ENCODE measurements at regions not wholly inside any gene's neighbourhood (a gene's known extent, or its start where the extent isn't known, plus 50 kb on each side); places are given as distances from the start of the nearest gene placed in this dataset.

- Histone ChIP-seq H3K4me1 (ENCODE audit: control insufficient read depth, insufficient read depth, low read length) (no peaks in the 10 kb centered on the region), H3K27ac (ENCODE audit: low read length) (no peak overlapping the region), H3K4me3 (ENCODE audit: low read length) (no peak overlapping the region), H3K36me3 (ENCODE audit: control insufficient read depth, insufficient read depth, low read length) (no peaks in the 10 kb centered on the region), H3K27me3 (ENCODE audit: control insufficient read depth, insufficient read depth, low read length) (no peaks in the 10 kb centered on the region), H3K9me3 (ENCODE audit: control insufficient read depth, insufficient read depth, low read length) (no peaks in the 10 kb centered on the region; the same call in 1 of the 2 replicates)
- no peak for DNase-seq (ENCODE audit: low read depth, low spot score)
- no CpG with 5 or more reads among the region's 4 CpGs for WGBS (ENCODE audit: insufficient coverage, insufficient read length)
These were observed 294.2 kb downstream of the DYSF start for GRCh38 chr2:71747559-71747958.

- H3K4me1 ChIP-seq (ENCODE audit: control insufficient read depth, insufficient read depth, low read length) = no peaks in the 10 kb centered on the region
These were observed 293.7 kb downstream of the DYSF start for GRCh38 chr2:71746946-71747501.

GRCh38 chr2:71744781-71745180 is 291.4 kb downstream of the DYSF start:
- DNase-seq (ENCODE audit: low read depth, low spot score) = no peak
- Histone ChIP-seq H3K9me3 (ENCODE audit: control insufficient read depth, insufficient read depth, low read length) (no peaks in the 10 kb centered on the region; the same call in 1 of the 2 replicates), H3K27me3 (ENCODE audit: control insufficient read depth, insufficient read depth, low read length) (no peaks in the 10 kb centered on the region), H3K27ac (ENCODE audit: low read length) (no peak overlapping the region), H3K4me1 (ENCODE audit: control insufficient read depth, insufficient read depth, low read length) (no peaks in the 10 kb centered on the region), H3K4me3 (ENCODE audit: low read length) (no peak overlapping the region), H3K36me3 (ENCODE audit: control insufficient read depth, insufficient read depth, low read length) (no peaks in the 10 kb centered on the region)
- no CpG with 5 or more reads among the region's 6 CpGs for whole genome bisulfite sequencing (ENCODE audit: insufficient coverage, insufficient read length)

More at GRCh38 chr2:71746946-71747501, 293.7 kb downstream of the DYSF start:
- H3K36me3 ChIP-seq (ENCODE audit: control insufficient read depth, insufficient read depth, low read length) = no peaks in the 10 kb centered on the region
- WGBS (ENCODE audit: insufficient coverage, insufficient read length) = no CpG with 5 or more reads among the region's 13 CpGs
- H3K27ac ChIP-seq (ENCODE audit: low read length) = no peak overlapping the region
- H3K4me3 ChIP-seq (ENCODE audit: low read length) = no peak overlapping the region
- H3K27me3 ChIP-seq (ENCODE audit: control insufficient read depth, insufficient read depth, low read length) = no peaks in the 10 kb centered on the region
- no peaks in the 10 kb centered on the region; the same call in 1 of the 2 replicates for H3K9me3 ChIP-seq (ENCODE audit: control insufficient read depth, insufficient read depth, low read length)
- no peak for DNase-seq (ENCODE audit: low read depth, low spot score)

GRCh38 chr2:71743995-71744675 is 290.8 kb downstream of the DYSF start:
- no peaks in the 10 kb centered on the region for H3K36me3 ChIP-seq (ENCODE audit: control insufficient read depth, insufficient read depth, low read length)
- no peaks in the 10 kb centered on the region for H3K9me3 ChIP-seq (ENCODE audit: control insufficient read depth, insufficient read depth, low read length)
- no peak overlapping the region for H3K4me3 ChIP-seq (ENCODE audit: low read length)
- no peaks in the 10 kb centered on the region for H3K4me1 ChIP-seq (ENCODE audit: control insufficient read depth, insufficient read depth, low read length)
- H3K27ac ChIP-seq (ENCODE audit: low read length) = no peak overlapping the region
- no peaks in the 10 kb centered on the region for H3K27me3 ChIP-seq (ENCODE audit: control insufficient read depth, insufficient read depth, low read length)
- DNase-seq (ENCODE audit: low read depth, low spot score) = no peak
- WGBS (ENCODE audit: insufficient coverage, insufficient read length) = no CpG with 5 or more reads among the region's 6 CpGs

GRCh38 chr2:71742953-71743601 is 289.7 kb downstream of the DYSF start:
- no peak overlapping the region for H3K4me3 ChIP-seq (ENCODE audit: low read length)
- no peaks in the 10 kb centered on the region for H3K9me3 ChIP-seq (ENCODE audit: control insufficient read depth, insufficient read depth, low read length)
- H3K27me3 ChIP-seq (ENCODE audit: control insufficient read depth, insufficient read depth, low read length) = no peaks in the 10 kb centered on the region
- DNase-seq (ENCODE audit: low read depth, low spot score) = no peak
- no peaks in the 10 kb centered on the region for H3K36me3 ChIP-seq (ENCODE audit: control insufficient read depth, insufficient read depth, low read length)
- H3K27ac ChIP-seq (ENCODE audit: low read length) = no peak overlapping the region
- WGBS (ENCODE audit: insufficient coverage, insufficient read length) = no CpG with 5 or more reads among the region's 16 CpGs
- H3K4me1 ChIP-seq (ENCODE audit: control insufficient read depth, insufficient read depth, low read length) = no peaks in the 10 kb centered on the region

GRCh38 chr2:71736986-71737385 is 283.6 kb downstream of the DYSF start:
- no peak overlapping the region for H3K27ac ChIP-seq (ENCODE audit: low read length)
- H3K4me1 ChIP-seq (ENCODE audit: control insufficient read depth, insufficient read depth, low read length) = no peaks in the 10 kb centered on the region
- no peak overlapping the region for H3K4me3 ChIP-seq (ENCODE audit: low read length)
- H3K27me3 ChIP-seq (ENCODE audit: control insufficient read depth, insufficient read depth, low read length) = no peaks in the 10 kb centered on the region
- no peaks in the 10 kb centered on the region for H3K9me3 ChIP-seq (ENCODE audit: control insufficient read depth, insufficient read depth, low read length)
- H3K36me3 ChIP-seq (ENCODE audit: control insufficient read depth, insufficient read depth, low read length) = no peaks in the 10 kb centered on the region
- no peak for DNase-seq (ENCODE audit: low read depth, low spot score)
- WGBS (ENCODE audit: insufficient coverage, insufficient read length) = no CpG with 5 or more reads among the region's 4 CpGs

GRCh38 chr2:71736091-71736861 is 282.9 kb downstream of the DYSF start:
- Histone ChIP-seq H3K9me3 (ENCODE audit: control insufficient read depth, insufficient read depth, low read length) (no peaks in the 10 kb centered on the region), H3K27me3 (ENCODE audit: control insufficient read depth, insufficient read depth, low read length) (no peaks in the 10 kb centered on the region), H3K4me3 (ENCODE audit: low read length) (no peak overlapping the region), H3K36me3 (ENCODE audit: control insufficient read depth, insufficient read depth, low read length) (no peaks in the 10 kb centered on the region), H3K27ac (ENCODE audit: low read length) (no peak overlapping the region), H3K4me1 (ENCODE audit: control insufficient read depth, insufficient read depth, low read length) (no peaks in the 10 kb centered on the region)
- no peak for DNase-seq (ENCODE audit: low read depth, low spot score)
- no CpG with 5 or more reads among the region's 13 CpGs for WGBS (ENCODE audit: insufficient coverage, insufficient read length)

All from iPS DF 6.9 (cell line).